Stimulated activated naive CD4-positive, alpha-beta T cell (primary cell): ENCODE measurements at regions not wholly inside any gene's neighbourhood (a gene's known extent, or its start where the extent isn't known, plus 50 kb on each side); places are given as distances from the start of the nearest gene placed in this dataset.

Source experiments
- DNase-seq, 6 experiments: peaks; one replicate each; lab custom pipeline; 2025; lab: John Stamatoyannopoulos, UW

DNA sequence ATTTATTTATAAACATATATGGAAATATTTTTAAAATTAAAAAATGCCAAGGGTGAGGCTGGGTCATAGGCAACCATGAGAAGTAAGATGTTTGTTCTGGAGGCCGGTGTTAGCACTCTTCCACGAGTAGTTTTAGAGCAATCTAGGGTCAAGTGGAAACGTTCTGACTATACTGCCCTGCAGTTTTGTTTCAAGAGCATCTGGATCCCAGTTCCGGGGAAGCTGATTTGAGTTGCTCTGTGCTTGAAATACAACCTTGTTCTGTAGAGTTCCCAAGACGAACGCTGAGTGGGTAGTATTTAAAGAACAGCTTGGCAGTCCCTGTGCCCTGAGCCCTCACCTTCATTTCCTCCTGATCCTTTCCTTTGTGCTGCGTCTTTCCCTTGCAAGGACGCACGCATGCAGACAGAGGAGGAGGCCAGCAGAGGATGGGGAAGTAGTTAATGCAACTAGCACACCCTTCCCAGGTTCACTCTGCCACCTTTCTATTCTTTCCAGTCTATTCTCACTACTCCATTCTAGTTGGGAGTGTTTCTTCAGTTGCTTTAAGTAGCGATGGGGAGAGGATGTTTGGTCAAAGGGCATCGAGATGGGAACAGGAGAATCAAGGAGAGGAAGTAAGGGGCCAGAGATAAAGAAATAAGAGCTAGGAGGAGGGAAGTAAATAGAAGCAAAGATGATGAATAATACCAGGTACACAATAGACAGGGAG, 68.3 kb upstream of the ZSWIM6 start:
- DNase-seq, result no peak

- no peak for DNase-seq
Observed at GRCh38 chr5:61264273-61264661, 67.8 kb upstream of the ZSWIM6 start.

DNA sequence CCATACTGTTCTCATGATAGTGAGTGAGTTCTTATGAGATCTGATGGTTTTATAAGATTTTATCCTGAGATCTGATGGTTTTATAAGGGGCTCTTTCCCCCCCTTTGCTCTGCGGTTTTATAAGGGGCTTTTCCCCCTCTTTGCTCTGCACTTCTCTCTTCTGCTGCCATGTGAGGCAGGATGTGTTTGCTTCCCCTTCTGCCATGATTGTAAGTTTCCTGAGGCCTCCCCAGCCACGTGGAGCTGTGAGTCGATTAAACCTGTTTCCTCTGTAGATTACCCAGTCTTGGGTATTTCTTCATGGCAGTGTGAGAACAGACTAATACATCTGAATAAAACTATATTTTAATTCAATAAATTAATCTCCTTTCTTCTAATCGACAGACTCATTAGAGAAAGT, 64.9 kb upstream of the ZSWIM6 start:
- no peak for DNase-seq

DNA sequence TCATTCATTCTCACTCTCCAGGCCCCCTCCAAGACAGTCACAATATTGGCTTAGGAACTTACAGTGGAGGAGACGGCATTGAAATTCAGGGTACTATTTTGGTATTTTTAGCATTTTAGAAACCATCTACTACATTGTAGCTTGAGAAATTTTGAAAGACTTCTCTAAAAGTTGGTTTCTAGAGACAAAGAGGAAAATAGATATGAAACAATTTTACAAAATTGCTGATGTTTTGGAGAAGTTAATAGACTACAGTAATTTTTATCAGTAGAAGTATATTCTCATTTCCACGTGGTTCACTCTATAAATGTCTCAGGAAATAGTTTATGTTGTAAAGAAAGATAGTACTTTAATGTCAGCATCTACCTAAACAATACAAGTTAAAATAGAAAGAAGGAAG, 63.2 kb upstream of the ZSWIM6 start:
- no peak for DNase-seq

DNA sequence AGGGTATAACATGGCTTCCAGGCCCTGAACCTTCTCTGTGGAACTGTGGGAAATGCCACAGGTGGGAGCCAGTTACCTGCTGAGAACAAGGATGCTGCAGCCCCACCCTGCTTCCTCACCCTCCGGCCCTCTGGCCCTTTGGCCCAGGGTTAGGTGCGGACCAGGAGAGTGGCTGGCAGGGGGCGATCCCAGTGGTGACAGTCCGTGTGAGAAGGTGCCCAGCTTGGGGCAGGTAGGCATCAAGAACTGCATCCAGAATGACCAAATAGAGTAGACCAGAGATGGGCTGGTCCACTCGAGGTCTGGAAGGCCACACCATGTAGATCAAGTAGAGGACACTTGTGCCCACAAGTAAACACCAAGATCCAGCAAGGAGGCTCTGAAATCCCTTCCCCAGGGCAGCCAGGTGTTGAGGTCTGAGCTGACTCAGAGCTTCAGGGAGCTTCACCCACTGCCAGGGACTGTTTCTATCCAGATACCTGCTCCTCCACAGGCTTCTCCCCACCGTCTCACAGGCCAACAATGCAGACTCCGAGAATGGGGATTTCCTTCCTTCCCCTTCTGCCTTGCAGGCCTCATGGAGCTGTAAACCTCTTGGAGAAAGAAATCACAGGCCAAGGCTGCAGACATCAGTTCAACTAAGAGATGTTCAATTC, 61.4 kb upstream of the ZSWIM6 start:
- no peak for DNase-seq

- DNase-seq, result no peak
Observed at GRCh38 chr5:61272688-61273087, 59.4 kb upstream of the ZSWIM6 start.

GRCh38 chr5:61273279-61273975, 58.6 kb upstream of the ZSWIM6 start:
- DNase-seq, result no peak

- no peak for DNase-seq
Observed at GRCh38 chr5:61274511-61274911, 57.5 kb upstream of the ZSWIM6 start.

DNA sequence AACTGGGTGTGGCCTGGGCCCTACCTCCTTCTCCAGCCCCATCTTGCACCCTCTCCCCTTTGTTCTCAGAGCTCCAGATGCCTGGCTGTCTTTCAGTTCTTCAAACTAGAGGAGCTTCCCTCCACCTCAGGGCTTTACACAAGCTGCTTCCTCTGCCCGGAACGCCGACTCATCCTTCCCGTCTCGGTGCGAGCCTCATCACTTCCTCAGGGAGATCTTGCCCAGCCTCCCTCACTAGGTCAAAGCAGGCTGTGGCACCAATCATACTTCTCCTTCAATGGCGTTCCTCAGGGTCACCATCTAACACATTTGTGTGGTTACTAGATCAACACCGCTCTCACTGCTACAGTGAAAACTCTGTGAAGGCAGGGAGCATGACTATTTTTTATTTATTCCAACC, 56.2 kb upstream of the ZSWIM6 start:
- DNase-seq, result no peak

DNA sequence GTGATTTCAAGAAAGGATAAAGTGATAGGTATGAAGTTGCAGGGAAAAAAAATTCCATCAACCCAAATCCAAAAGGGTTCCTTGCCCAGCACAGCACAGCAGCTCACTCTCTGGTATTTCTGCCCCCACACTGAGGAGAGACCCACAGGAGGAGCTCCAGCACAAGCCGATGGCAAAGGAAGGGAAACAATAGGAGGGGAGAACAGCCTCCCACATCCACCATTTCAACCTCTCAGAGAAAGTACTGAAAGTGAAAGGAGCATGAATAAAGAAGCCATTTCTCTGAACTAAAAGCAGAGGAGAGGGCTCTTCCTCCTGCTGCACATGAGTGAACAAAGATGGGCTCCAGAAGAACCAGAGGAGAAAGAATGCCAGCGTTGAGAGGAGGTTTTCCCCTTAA, 54.9 kb upstream of the ZSWIM6 start:
- DNase-seq, result peak in 2 of 6 experiments; percentile 16 to 20

DNA sequence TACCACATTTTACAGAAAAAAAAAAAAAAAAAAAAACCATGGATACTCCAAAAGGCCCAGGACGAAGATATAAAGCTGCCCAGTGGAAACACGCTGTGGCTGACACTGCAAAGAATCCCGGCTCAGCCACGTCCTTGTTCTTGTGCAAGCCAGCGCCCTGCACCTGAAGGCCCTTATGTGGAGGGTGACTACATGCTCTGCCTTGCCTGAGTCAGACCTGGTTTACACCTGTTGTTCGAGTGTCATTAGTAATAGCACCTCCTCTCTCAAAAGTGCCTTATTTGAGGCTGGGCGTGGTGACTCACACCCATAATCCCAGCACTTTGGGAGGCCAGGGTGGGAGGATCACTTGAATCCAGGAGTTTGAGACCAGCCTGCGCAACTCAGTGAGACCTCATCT, 54.3 kb upstream of the ZSWIM6 start:
- no peak for DNase-seq

DNA sequence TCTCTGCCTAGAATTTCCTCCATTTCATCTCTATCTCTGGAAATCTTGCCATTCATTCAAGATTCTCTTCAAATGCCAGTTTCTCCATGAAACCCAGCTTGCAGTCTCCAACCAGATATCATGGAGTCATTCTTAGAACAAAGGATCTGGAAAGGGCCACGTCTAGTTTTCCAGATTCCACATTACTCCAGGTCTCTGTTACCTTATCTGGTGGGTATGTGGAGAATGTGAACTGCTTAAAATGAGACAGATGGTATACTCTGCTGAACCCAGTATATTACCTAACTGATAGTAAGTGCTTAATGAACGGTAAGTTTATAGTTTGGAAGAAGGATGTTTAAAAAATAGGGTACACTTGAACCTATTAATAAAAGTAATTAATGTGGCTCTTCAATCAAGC, 52.3 kb upstream of the ZSWIM6 start:
- DNase-seq, result no peak

- DNase-seq, result peak in 2 of 6 experiments; percentile 5
Observed at GRCh38 chr5:61280205-61280604, 51.9 kb upstream of the ZSWIM6 start.

- DNase-seq, result peak in 2 of 6 experiments; percentile 21 to 59
Observed at GRCh38 chr5:61280761-61281427, 51.2 kb upstream of the ZSWIM6 start.

DNA sequence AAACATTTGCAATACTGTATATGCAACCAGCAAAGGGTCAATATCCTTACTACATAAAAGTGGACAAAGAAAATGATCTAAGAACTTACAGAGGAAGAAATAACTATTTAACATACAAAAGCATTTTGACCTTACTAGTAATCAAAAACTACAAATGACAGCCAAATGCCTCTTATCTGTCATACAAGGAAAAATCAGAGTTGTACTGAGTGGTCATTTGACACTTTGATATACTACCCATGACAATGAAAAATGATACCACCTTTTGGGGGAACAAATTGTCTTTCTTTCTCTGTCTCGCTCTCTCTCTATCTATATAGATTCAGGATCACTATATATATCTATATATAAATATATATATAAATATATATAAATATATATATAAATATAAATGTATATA, 50.4 kb upstream of the ZSWIM6 start:
- no peak for DNase-seq
